ENCODE measurements at regions not wholly inside any gene's neighbourhood (a gene's known extent, or its start where the extent isn't known, plus 50 kb on each side); places are given as distances from the start of the nearest gene placed in this dataset.

DNA sequence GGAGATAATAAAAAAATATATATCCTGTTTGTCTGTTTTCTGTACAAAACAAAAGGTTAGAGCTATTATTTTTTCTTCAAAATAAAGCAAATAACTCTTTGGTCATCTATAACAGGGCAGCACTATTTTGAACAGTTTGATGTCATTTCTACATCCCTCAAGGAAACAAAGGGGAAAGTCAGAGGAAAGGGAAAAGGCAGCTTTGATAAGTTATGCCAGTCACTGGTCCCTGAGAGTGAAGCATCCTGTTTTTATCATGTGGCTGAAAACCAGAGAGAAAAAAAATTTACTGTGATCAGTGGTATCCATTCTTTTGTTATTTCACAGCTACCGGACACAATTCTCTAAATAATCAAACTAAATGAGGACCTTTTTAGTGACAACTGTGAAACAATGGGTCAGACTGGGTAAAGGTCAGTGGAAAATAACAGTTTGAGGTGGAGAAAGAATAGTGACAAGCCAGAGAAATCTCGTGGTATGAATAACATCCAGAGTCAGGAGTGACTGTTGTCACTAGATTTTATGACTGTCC is 356.0 kb downstream of the HDGFL1 start:
- Histone ChIP-seq H3K27me3 (ENCODE audit: control insufficient read depth, insufficient read depth, low read length) (no peaks in the 10 kb centered on the region), H3K36me3 (ENCODE audit: control insufficient read depth in 2 of 3, insufficient read depth in 3 of 3, low read length in 3 of 3) (no peaks in the 10 kb centered on the region), H3K9ac (ENCODE audit: low read length in 3 of 3) (no peak overlapping the region), H3K4me3 (ENCODE audit: low read length in 3 of 3) (no peak overlapping the region), H3K9me3 (ENCODE audit: control insufficient read depth in 2 of 3, insufficient read depth in 1 of 3, low read length in 3 of 3) (no peaks in the 10 kb centered on the region), H3K27ac (ENCODE audit: low read depth in 2 of 2, low read length in 2 of 2) (no peak overlapping the region), H3K4me1 (ENCODE audit: control insufficient read depth in 2 of 3, insufficient read depth in 2 of 3, low read depth in 1 of 3, low read length in 3 of 3) (peaks cover 0 to 4% (median 0%) of the 10 kb centered on the region in 3 donors)
- no peak for DNase-seq
- intact Hi-C loops (cut with DNase I): no loop called here
- TF ChIP-seq, protein P1, sequence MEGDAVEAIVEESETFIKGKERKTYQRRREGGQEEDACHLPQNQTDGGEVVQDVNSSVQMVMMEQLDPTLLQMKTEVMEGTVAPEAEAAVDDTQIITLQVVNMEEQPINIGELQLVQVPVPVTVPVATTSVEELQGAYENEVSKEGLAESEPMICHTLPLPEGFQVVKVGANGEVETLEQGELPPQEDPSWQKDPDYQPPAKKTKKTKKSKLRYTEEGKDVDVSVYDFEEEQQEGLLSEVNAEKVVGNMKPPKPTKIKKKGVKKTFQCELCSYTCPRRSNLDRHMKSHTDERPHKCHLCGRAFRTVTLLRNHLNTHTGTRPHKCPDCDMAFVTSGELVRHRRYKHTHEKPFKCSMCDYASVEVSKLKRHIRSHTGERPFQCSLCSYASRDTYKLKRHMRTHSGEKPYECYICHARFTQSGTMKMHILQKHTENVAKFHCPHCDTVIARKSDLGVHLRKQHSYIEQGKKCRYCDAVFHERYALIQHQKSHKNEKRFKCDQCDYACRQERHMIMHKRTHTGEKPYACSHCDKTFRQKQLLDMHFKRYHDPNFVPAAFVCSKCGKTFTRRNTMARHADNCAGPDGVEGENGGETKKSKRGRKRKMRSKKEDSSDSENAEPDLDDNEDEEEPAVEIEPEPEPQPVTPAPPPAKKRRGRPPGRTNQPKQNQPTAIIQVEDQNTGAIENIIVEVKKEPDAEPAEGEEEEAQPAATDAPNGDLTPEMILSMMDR (IDR thresholded peaks at IDR 0.05; ENCODE audit: borderline replicate concordance, extremely low read depth, insufficient read depth): no peak
- no peak for FAIRE-seq

DNA sequence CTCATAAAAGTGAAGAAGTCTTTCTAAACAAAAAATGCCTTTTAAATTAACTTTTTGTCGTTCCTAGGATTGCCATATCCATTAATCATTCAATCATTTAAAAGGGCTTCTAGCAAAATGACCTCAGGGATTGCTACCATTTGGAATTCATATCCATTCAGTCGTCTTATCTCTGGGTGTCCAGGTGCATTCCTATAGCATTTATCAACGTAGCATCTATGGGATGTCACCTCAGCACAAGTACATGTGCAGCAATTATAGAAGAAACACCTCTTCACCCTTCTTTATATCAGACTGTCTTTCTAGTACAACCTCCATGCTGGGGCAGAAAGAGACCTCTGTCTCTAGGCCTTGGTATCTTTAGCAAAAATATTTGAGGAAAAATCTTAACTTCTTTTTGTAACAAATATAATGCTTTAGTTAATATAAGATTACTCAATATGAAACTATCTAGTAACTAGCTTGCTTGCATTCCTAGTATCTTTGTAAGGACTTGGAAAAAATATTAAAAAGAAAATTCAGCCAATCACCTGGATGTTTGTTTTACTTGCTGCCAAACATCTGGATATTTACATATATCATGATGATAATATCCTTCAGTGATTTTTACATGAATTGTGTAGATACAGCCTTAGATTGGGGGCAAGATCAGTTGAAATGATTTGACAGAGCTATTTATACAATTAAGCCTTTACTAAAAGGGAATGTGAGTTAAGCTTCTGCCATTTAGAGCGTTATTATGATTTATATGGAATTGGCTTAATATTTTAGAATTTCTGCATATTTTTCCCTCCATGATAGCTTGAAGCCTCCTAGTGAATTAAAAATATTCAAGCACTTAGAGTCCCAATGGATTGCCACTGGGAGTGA is 356.8 kb downstream of the HDGFL1 start:
- DNase-seq (no peak), FAIRE-seq (no peak)
- Histone ChIP-seq H3K9me3 (ENCODE audit: control insufficient read depth in 2 of 3, insufficient read depth in 1 of 3, low read length in 3 of 3) (no peaks in the 10 kb centered on the region), H3K27me3 (ENCODE audit: control insufficient read depth, insufficient read depth, low read length) (no peaks in the 10 kb centered on the region), H3K9ac (ENCODE audit: low read length in 3 of 3) (no peak overlapping the region), H3K36me3 (ENCODE audit: control insufficient read depth in 2 of 3, insufficient read depth in 3 of 3, low read length in 3 of 3) (no peaks in the 10 kb centered on the region), H3K4me3 (ENCODE audit: low read length in 3 of 3) (no peak overlapping the region), H3K4me1 (ENCODE audit: control insufficient read depth in 2 of 3, insufficient read depth in 2 of 3, low read depth in 1 of 3, low read length in 3 of 3) (peaks cover 0 to 4% (median 0%) of the 10 kb centered on the region in 3 donors), H3K27ac (ENCODE audit: low read depth in 2 of 2, low read length in 2 of 2) (no peak overlapping the region)
- intact Hi-C loops (cut with DNase I): no loop called here
- TF ChIP-seq, protein P1 (IDR thresholded peaks at IDR 0.05; ENCODE audit: borderline replicate concordance, extremely low read depth, insufficient read depth): no peak

DNA sequence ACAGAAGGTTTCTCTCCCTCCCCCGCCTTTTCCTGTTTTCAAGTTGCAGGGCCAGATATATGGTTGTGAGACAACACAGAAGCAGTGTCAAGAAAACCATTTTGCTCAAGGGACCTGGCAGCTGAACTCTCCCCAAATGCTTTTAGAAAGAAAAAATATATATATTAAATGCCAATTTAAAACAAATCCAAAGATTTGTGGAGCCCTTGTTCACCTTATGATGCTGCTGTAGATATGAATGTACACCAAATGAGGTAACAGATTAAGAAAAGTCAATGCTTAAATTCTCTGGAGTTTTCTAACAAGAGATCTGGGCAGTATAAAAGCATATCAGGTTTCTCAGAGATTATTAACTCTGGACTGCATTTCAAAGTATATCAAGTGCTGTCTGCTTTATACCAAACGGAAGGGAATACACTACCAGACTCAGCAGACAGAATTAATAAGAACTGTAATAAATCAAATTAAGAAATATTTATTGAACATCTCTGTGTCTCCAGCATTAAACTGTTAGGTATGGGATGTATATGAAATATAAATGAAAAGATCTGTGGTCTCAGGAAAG is 357.5 kb downstream of the HDGFL1 start:
- intact Hi-C loops (cut with DNase I): no loop called here
- Histone ChIP-seq H3K9ac (ENCODE audit: low read length in 3 of 3) (no peak overlapping the region), H3K36me3 (ENCODE audit: control insufficient read depth in 2 of 3, insufficient read depth in 3 of 3, low read length in 3 of 3) (no peaks in the 10 kb centered on the region), H3K27me3 (ENCODE audit: control insufficient read depth, insufficient read depth, low read length) (no peaks in the 10 kb centered on the region), H3K4me3 (ENCODE audit: low read length in 3 of 3) (no peak overlapping the region), H3K27ac (ENCODE audit: low read depth in 2 of 2, low read length in 2 of 2) (no peak overlapping the region), H3K9me3 (ENCODE audit: control insufficient read depth in 2 of 3, insufficient read depth in 1 of 3, low read length in 3 of 3) (no peaks in the 10 kb centered on the region), H3K4me1 (ENCODE audit: control insufficient read depth in 2 of 3, insufficient read depth in 2 of 3, low read depth in 1 of 3, low read length in 3 of 3) (peaks cover 0 to 4% (median 0%) of the 10 kb centered on the region in 3 donors)
- FAIRE-seq: peak; percentile 8
- TF ChIP-seq, protein P1 (IDR thresholded peaks at IDR 0.05; ENCODE audit: borderline replicate concordance, extremely low read depth, insufficient read depth): no peak
- peak in 4 of 5 donors; percentile 56 to 87 (median 74) for DNase-seq
